AG04450 (cell line): ENCODE measurements at regions not wholly inside any gene's neighbourhood (a gene's known extent, or its start where the extent isn't known, plus 50 kb on each side); places are given as distances from the start of the nearest gene placed in this dataset.

ENCODE experiments used
- CTCF ChIA-PET: fragments of 300-600, 350-600 bp; formaldehyde crosslinking; extraction: SDS; loops from one replicate; lab custom pipeline; 2022; ENCODE audit warnings: antibody characterized with exemption, inconsistent platforms; lab: Charles Lee
- POLR2A ChIA-PET: fragments of 350-600 bp; formaldehyde crosslinking; extraction: SDS; loops from one replicate; lab custom pipeline; 2021; ENCODE audit warnings: antibody characterized with exemption, inconsistent platforms; lab: Yijun Ruan, JAX
- DNase-seq: peaks from one replicate; pipeline ENCODE4 v3.0.0-alpha.2; 2011; ENCODE audit warnings: low read depth, low spot score
- H3K27ac ChIP-seq: one replicate; pipeline ENCODE4 v1.5.1; 2012; ENCODE audit warnings: low read depth, low read length, control low read depth
- H3K27me3 ChIP-seq: one replicate; pipeline ENCODE4 v1.6.0; 2012; ENCODE audit warnings: low read length; ENCODE audit not compliant: control insufficient read depth, insufficient read depth
- H3K4me3 ChIP-seq: 2 replicates; pipeline ENCODE4 v1.5.1; 2011; ENCODE audit warnings: mild to moderate bottlenecking, low read depth, low read length, control low read depth
- H3K9me3 ChIP-seq: 2 replicates; pipeline ENCODE4 v1.5.1; 2012; ENCODE audit warnings: low read length; ENCODE audit not compliant: control insufficient read depth, insufficient read depth
- TF ChIP-seq, protein P1 (sequence below): IDR thresholded peaks from 2 replicates; pipeline ENCODE4 v1.5.1; 2011; ENCODE audit warnings: low read depth, low read length, control low read depth, inconsistent platforms

- POLR2A ChIA-PET = no interaction called here
- H3K27me3 ChIP-seq = no peaks in the 10 kb centered on the region
- TF ChIP-seq, protein P1, sequence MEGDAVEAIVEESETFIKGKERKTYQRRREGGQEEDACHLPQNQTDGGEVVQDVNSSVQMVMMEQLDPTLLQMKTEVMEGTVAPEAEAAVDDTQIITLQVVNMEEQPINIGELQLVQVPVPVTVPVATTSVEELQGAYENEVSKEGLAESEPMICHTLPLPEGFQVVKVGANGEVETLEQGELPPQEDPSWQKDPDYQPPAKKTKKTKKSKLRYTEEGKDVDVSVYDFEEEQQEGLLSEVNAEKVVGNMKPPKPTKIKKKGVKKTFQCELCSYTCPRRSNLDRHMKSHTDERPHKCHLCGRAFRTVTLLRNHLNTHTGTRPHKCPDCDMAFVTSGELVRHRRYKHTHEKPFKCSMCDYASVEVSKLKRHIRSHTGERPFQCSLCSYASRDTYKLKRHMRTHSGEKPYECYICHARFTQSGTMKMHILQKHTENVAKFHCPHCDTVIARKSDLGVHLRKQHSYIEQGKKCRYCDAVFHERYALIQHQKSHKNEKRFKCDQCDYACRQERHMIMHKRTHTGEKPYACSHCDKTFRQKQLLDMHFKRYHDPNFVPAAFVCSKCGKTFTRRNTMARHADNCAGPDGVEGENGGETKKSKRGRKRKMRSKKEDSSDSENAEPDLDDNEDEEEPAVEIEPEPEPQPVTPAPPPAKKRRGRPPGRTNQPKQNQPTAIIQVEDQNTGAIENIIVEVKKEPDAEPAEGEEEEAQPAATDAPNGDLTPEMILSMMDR = no peak
Measured at GRCh38 chr21:24025101-24025500, 1582.2 kb downstream of the MRPL39 start.

GRCh38 chr21:24023936-24024335, 1583.3 kb downstream of the MRPL39 start:
- no peak for DNase-seq
- H3K27me3 ChIP-seq = no peaks in the 10 kb centered on the region
- H3K4me3 ChIP-seq = no peak overlapping the region
- H3K27ac ChIP-seq = no peak overlapping the region
- CTCF ChIA-PET = no interaction called here
- POLR2A ChIA-PET = no interaction called here
- H3K9me3 ChIP-seq = peaks cover 6% of the 10 kb centered on the region
- TF ChIP-seq, protein P1 = no peak

More at GRCh38 chr21:24025101-24025500, 1582.2 kb downstream of the MRPL39 start:
- Histone ChIP-seq H3K27ac (no peak overlapping the region), H3K4me3 (no peak overlapping the region), H3K9me3 (peaks cover 4% of the 10 kb centered on the region)
- CTCF ChIA-PET = interaction anchor here (1.2 kb wide), 1 partner anchor 21 kb away, joined by 5 read pairs; no protein-coding TSS in a partner anchor
- DNase-seq = no peak

DNA sequence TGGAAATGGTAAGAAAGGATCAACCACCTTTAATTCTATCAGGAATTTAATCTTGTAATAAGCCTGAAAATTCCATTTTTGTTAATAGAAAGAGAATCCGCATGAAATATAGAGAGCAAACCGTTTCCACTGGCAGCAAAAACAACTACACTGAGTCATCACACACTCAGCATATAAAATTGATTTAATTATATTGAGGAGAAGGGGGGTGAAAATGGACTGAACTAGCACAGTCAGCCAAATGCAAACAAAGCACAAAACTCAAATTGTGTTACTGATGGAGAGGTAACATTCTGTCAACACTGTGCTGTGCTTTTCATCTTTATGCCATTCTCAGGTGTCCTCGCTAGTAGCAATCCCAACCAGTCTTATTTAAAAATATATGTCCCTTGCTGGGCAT, 1583.9 kb downstream of the MRPL39 start:
- H3K4me3 ChIP-seq = no peak overlapping the region

GRCh38 chr21:24014381-24014780, 1592.9 kb downstream of the MRPL39 start:
- DNase-seq = no peak
- ChIA-PET POLR2A (no interaction called here), CTCF (interaction anchor here (1.0 to 1.7 kb wide), 4 partner anchors 10 to 31 kb away, joined by 3 to 6 read pairs (median 4); no protein-coding TSS in a partner anchor)
- Histone ChIP-seq H3K27ac (no peak overlapping the region), H3K9me3 (peaks cover 3% of the 10 kb centered on the region; the same call in 1 of the 2 replicates), H3K4me3 (no peak overlapping the region), H3K27me3 (no peaks in the 10 kb centered on the region)
- TF ChIP-seq, protein P1 = peak; percentile 30

More for the DNA sequence above, 1583.9 kb downstream of the MRPL39 start:
- CTCF ChIA-PET = no interaction called here
- no peak overlapping the region for H3K27ac ChIP-seq
- POLR2A ChIA-PET = no interaction called here
- no peaks in the 10 kb centered on the region for H3K27me3 ChIP-seq
- H3K9me3 ChIP-seq = peaks cover 6% of the 10 kb centered on the region
- no peak for DNase-seq
- TF ChIP-seq, protein P1 = no peak

- POLR2A ChIA-PET = no interaction called here
- Histone ChIP-seq H3K27me3 (no peaks in the 10 kb centered on the region), H3K4me3 (no peak overlapping the region), H3K9me3 (peaks cover 3% of the 10 kb centered on the region; the same call in 1 of the 2 replicates), H3K27ac (no peak overlapping the region)
- CTCF ChIA-PET = no interaction called here
- TF ChIP-seq, protein P1 = no peak
- no peak for DNase-seq
Measured at GRCh38 chr21:24011087-24011486, 1596.2 kb downstream of the MRPL39 start.
